ENCODE measurements at regions not wholly inside any gene's neighbourhood (a gene's known extent, or its start where the extent isn't known, plus 50 kb on each side); places are given as distances from the start of the nearest gene placed in this dataset.

- TF ChIP-seq NFYA (IDR thresholded peaks at IDR 0.05; ENCODE audit: borderline replicate concordance, low read depth, low read length) (no peak), HDGF (IDR thresholded peaks at IDR 0.05) (no peak), BCLAF1 (IDR thresholded peaks at IDR 0.05) (no peak), MLLT1 (IDR thresholded peaks at IDR 0.05) (peak; percentile 56), NKRF (conservative IDR thresholded peaks at IDR 0.05) (no peak), CBX3 (IDR thresholded peaks at IDR 0.05; ENCODE audit: borderline replicate concordance, low read depth) (no peak), PBX3 (IDR thresholded peaks at IDR 0.05; ENCODE audit: insufficient replicate concordance, low read depth, low read length) (no peak), RB1 (IDR thresholded peaks at IDR 0.05; ENCODE audit: borderline replicate concordance) (no peak), SRF (IDR thresholded peaks at IDR 0.05; ENCODE audit: low read depth in 2 of 2, low read length in 2 of 2) (no peak), ATF7 (IDR thresholded peaks at IDR 0.05; ENCODE audit: low read depth) (peak; percentile 75), RCOR1 (conservative IDR thresholded peaks at IDR 0.05; ENCODE audit: low read depth, low read length) (no peak), MTA2 (IDR thresholded peaks at IDR 0.05; ENCODE audit: low read depth) (peak; percentile 66), IKZF1 (conservative IDR thresholded peaks at IDR 0.05) (peak; percentile 86), BCL3 (IDR thresholded peaks at IDR 0.05; ENCODE audit: borderline replicate concordance, insufficient read depth, low read depth, low read length, poor library complexity, severe bottlenecking) (peak; percentile 23), REST (IDR thresholded peaks at IDR 0.05; ENCODE audit: low read depth, low read length) (no peak), SP1 (IDR thresholded peaks at IDR 0.05; ENCODE audit: low read depth, low read length) (peak; percentile 60)
These were observed 65.2 kb upstream of the CECR2 start (continued) for GRCh38 chr22:17303840-17304779.

Measured in GM12878 (cell line).